DMS114 treated with DMSO at 0.1 percent for 48 hours (cell line): ENCODE measurements at regions not wholly inside any gene's neighbourhood (a gene's known extent, or its start where the extent isn't known, plus 50 kb on each side); places are given as distances from the start of the nearest gene placed in this dataset.

Source experiments
- DNase-seq: peaks from one replicate; lab custom pipeline; 2025; ENCODE audit not compliant: unreplicated experiment; lab: John Stamatoyannopoulos, UW

- no peak for DNase-seq
These were observed 176.5 kb downstream of the MEX3B start for GRCh38 chr15:81869161-81869954.

DNA sequence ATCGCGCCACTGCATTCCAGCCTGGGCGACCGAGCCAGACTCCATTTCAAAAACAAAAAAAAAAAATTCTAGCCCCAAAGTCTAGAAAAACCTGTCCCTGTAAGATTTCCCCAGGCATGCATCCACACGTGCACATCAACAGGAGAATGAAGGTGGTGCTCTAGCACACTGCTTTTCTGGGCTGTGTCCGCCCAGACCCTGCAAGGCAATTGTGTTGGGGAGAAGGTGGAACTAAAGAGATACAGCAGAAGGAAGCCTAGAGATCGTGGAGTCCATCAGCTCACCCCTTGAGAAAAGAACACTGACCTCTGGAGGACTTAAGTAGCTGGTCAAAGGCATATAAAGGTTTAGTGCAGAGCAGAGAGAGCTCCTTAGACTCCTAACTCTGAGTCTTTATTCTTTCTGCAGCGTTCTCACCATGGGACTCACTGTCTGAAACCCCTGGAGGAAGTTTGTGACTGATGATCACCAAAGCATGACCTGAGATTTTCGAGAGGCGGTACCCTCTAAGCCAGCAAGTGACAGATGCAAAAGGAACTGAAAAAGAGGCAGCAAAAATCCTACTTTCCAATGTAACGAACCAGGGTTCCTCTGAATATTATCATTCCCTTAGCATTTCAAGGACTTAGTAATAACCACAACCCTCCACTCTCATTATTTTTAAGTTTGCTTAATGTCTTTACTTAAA lies 179.8 kb downstream of the MEX3B start:
- no peak for DNase-seq

DNA sequence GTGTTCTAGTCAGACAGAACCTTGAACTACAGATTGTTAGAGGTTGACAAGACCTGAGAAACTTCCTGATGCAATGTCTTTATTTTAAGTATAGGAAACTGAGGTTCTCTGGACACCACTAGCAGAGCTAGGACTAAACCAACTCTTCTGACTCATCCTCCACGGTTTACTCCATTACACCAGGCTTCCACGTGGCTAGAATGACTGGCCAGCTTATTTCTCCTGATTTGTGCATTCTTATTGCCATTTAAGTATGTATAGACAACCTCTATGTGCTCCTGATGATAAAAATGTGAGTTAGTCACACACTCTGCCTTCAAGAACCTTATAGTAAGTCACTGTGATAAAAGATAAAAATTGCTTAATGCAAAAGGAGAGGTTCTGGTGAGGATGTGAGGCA lies 182.7 kb downstream of the MEX3B start:
- DNase-seq = no peak

DNA sequence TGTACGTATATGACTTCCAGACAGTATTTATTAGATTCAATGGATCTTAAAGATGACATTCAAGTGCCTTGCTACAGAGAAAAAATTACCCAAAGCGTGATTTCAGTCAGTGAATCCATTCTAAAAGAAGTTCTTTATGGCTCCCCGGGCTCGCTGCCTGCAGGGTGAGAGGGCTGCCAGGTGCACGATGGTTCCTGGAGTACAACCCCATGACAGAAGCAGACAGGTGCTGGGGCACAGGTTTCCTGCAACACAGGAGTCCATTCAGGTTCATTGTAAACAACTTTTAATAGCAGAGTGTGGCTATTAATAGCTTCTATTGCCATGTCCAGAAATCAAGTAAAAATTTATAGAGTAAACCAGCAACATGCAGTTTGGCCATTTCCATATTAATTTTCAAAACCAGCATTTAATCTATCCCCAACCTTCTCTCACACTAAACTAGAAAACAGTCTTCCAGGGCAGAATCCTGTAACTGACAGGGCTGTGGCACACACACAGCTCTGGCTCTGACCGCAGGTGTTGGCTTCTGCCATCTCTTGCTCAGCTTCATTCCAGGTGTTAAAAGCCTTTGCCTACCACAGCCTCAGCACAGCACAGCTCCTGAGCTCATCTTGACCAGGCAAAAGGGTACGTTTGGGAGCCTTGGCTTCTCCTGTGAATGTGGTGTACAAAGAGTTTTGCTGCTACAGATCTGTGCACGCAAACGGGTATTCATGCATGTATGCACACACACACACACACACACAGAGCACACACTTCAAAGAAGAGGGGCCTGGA lies 185.9 kb downstream of the MEX3B start:
- no peak for DNase-seq

DNA sequence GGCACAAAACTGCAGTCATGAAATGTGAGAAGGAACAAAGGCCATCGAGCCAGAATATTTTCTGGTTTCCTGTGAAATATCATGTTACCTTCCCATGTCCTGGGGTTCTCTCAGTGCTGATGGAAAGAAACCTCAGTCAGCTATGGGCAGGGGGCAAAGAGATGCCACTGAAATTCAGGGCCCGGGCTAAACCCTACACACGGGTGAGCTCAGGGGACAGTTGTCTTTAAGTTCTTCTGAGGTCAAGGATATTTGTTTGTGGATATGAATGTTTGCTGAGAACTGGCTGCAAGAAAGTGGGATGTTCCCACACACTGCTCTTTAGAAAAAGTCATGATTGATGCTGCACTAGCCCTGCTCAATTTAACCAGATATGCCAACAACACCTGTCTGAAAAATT lies 187.2 kb downstream of the MEX3B start:
- DNase-seq = no peak

DNA sequence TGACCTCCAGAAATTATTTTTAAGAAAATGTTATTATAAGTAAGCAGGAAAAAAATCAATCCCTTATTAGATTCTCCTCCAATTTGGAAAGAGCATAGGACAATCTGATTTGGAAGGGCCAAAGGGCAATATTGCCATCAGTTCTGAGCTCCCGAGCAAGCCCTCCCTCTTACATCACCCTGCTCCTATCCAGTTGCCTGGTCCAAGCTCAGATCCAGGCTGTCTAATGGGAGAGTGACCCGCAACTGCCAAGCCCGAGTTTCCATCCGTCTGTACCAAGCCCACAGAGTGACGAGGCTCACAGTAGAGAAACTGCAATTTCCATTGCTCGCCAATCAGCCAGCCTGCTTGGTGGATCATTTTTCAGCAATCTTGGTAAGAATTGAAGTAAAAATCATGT lies 187.7 kb downstream of the MEX3B start:
- no peak for DNase-seq

- no peak for DNase-seq
These were observed 189.2 kb downstream of the MEX3B start for GRCh38 chr15:81856634-81857026.

- no peak for DNase-seq
These were observed 189.7 kb downstream of the MEX3B start for GRCh38 chr15:81856001-81856633.

- no peak for DNase-seq
These were observed 192.6 kb downstream of the MEX3B start for GRCh38 chr15:81853150-81853748.

DNA sequence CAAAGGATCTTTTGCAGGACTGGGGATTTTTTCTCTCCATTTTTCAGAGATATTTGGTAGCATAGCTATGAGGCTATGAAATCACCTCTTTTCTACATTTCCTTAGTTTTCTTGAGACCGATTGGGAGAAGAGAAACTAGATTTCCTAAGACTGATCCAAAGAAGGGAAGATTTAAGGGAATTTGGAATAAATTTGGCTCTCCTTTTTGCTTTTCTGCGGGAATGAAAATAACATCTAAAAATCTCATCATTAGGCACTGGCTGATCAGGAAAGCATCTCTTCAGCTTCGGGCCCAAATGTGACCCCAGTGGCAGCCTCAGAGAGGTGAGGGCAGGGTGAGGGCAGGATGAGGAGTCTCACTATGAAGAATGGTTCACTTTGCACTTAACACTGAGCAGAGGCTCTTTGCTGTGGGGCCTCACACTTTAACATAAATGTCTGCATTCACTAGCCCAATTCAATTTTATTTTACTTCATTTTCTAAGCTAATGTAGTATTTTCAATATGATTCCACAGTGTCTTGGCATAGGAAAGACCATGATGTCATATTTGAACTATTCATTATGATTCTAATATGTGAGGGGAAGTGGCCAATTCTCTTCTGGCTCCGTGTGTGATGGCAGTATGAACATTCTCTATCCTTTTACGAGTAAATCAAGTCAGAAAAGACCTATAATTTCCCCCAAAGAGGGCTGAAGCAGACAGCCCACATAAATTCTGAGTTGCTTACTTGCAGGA lies 193.2 kb downstream of the MEX3B start:
- no peak for DNase-seq

- DNase-seq = no peak
These were observed 194.1 kb downstream of the MEX3B start for GRCh38 chr15:81851757-81852156.

DNA sequence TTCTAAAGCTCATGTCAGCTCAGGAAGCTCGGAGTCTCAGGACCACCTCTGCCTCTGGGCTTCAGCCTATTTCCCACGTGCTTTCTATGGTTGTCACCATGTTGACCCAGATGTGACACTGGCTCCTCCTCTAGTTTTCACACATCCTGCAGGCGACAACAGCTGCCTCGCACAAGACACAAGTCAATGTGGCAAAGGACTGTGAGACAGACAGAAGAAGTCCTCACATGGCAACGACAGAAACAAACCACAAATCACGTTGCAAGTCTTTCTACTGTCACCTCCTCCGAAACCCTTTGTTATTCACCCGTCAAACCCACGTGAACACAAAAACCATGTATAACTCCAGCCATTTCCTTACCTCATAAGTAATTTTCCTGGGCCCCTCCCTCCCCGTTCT lies 194.5 kb downstream of the MEX3B start:
- DNase-seq = no peak

DNA sequence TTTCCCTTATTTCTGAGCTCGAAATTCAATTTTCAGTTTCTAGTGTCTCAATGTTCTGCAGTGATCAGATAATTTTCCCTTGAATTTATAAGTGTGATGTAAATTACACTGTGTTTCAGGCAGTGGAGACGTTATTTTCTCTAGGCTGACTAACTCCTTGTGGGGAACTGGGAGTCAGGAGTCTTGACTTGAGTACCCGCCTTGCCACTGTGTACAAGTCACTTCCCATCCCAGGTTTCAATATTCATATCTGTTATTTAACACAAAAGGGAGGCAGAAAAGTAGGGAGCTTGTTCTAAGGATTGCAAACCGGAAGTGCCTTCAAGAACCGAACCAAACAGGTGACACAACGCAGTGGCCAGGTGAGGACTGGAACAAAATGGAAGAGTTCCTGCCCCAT lies 196.5 kb downstream of the MEX3B start:
- no peak for DNase-seq

DNA sequence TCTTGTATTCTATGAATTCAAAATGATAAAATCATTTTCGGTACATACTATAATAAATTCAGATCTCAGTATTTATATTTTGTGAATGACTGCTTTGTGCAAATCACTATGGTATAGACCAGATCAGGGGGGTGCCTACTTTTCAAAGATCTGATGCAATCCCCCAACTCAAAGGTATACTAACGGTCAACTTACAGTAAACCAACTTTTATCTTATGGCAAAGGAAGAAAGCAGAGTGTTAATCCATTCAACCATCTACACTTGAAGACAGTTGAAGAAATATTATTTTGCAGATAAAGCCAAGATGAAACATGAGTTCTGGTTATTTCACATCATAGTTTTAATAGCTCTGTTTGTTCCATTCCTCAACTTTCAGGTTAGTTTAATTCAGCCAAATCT lies 197.1 kb downstream of the MEX3B start:
- DNase-seq = no peak

DNA sequence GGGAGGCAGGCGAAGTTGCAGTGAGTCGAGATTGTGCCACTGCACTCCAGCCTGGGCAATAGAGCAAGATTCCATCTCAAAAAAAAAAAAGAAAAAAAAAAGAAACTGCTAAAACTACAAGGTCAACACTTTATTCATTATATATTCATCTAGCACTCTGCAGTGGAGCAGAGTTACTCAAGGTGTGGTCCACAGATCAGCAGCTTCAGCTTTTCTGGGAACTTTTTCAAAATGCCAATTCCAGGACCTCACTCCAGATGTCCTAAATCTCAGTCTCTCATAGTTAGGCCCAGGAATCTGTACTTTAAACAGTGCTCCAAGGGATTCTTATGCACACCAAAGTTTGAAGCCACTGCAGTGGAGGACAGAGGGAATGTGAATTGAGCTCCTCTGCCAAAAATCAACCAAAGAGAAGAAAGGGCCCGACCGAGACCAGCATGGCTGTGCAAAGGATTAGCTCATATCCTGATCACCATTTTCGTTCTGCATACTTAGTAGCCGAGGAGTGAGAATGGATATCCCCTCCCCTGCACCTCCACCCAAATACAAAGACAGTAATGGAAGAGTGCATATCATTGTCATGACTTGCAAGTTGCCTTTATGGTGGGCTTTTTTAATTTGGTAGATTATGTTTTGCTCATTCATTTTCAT lies 201.9 kb downstream of the MEX3B start:
- DNase-seq = no peak

DNA sequence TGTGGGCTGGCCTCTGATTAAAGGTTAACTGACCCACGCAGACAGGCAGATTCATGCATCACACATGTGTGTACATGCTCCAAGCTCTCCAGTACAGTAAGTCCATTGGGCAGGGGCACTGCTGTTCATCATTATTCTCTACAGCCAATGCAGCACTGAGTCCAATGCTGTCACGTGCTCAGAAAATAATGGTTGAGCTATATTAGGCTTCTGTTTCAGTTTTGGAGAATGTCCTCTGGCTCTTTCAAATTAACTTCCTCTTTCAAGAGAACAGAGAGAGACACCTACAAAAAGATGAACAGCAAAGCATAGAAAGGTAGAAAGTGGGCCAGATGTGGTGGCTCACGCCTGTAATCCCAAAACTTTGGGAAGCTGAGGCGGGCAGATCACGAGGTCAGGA lies 202.6 kb downstream of the MEX3B start:
- no peak for DNase-seq

GRCh38 chr15:81839387-81839786 lies 206.4 kb downstream of the MEX3B start:
- no peak for DNase-seq

DNA sequence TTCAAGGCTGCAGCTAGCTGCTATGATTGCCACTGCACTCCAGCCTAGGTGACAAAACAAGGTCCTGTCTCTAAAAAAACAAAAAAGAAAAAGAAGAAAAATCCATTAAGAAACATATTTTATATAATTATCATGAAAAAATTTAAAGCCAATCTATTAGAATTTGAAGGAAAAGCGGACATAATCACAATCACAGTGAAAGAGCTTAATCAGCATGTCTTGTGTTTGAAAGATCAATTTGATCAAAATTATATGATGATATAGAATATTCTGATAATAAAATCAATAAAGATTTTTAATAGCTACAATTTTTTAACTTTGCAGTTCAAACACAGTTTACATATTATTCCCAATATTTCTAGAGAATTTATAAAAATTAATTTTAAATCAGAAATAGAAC lies 210.1 kb downstream of the MEX3B start:
- DNase-seq = no peak

DNA sequence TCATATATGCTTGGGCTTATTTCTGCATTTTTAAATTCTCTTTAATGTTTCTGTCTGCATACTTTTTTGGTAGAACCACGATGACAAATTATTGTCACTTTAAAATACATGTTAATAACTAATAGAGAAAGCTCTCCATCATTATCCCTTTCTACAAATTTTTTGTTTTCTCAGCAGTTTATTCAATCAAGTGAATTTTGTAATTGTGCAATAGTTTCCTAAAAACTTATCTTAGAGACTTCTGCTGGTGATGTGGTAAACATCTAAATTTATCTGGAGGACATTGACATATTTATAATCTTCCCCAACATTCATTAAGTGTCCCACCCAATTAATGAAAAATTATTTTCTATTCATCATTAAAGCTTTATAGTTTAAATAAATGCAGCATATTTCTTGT lies 215.3 kb downstream of the MEX3B start:
- DNase-seq = no peak

GRCh38 chr15:81829918-81830317 lies 215.9 kb downstream of the MEX3B start:
- no peak for DNase-seq
